Body of pancreas (tissue), 4 donors: ENCODE measurements at regions not wholly inside any gene's neighbourhood (a gene's known extent, or its start where the extent isn't known, plus 50 kb on each side); places are given as distances from the start of the nearest gene placed in this dataset. TPM values are rescaled to one million over a fixed set of nuclear protein-coding genes. Genes with fewer than 3 reads are reported as not detected.

ENCODE experiments used
- ATAC-seq: fragments of 150-250 bp; one replicate; pipeline ENCODE4 v1.9.1; 2016
- DNase-seq, 4 donors: peaks; one replicate each; pipeline ENCODE4 v3.0.0-alpha.2; 2019
- H3K27ac ChIP-seq, 4 donors: fragments of 200-600 bp; sonication (generic); 1 replicate in 3 of 4; 2 replicates in 1 of 4; pipeline versions ENCODE4 v1.5.1 to v1.6.1; 2016 to 2019; ENCODE audit warnings: mild to moderate bottlenecking in 1 of 4, mixed read lengths in 1 of 4, moderate library complexity in 1 of 4
- H3K27me3 ChIP-seq, 2 donors: fragments of 200-600 bp; sonication (generic); one replicate each; pipeline ENCODE4 v1.6.0; 2016; ENCODE audit warnings: mild to moderate bottlenecking in 1 of 2
- H3K36me3 ChIP-seq, 2 donors: fragments of 200-600 bp; sonication (generic); replicated peaks in 1 of 2; 2 replicates each; pipeline ENCODE4 v1.5.1; 2016; ENCODE audit warnings: low read depth in 2 of 2; ENCODE audit not compliant: insufficient read depth in 1 of 2
- H3K4me1 ChIP-seq: fragments of 200-600 bp; sonication (generic); one replicate; pipeline ENCODE4 v1.6.0; 2016
- H3K4me3 ChIP-seq, 2 donors: fragments of 200-600 bp; sonication (generic); 1 replicate in 1 of 2; 2 replicates in 1 of 2; pipeline ENCODE4 v1.5.1; 2016 to 2019
- H3K9me3 ChIP-seq, 3 donors: fragments of 200-600 bp; sonication (generic); 1 replicate in 2 of 3; 2 replicates in 1 of 3; pipeline ENCODE4 v1.5.1; 2016
- POLR2A ChIP-seq, 3 donors: fragments of 450-650 bp; IDR thresholded peaks; one replicate each; pipeline ENCODE4 v1.6.1; 2016; ENCODE audit warnings: antibody characterized with exemption in 3 of 3, mild to moderate bottlenecking in 2 of 3
- WGBS, 2 donors: methylation state at CpG; one replicate each; pipeline ENCODE4 v1.1.5; 2017; 5-methylcytosine and 5-hydroxymethylcytosine counted together
- intact Hi-C: fragments of 100-400 bp; cut with DNase I; formaldehyde crosslinking; loops from one replicate; pipeline ENCODE4 v1.15.1; 2023
- small RNA-seq: library from RNA; depleted of rRNA; stranded (forward); fragments of <200 nt; gene quantifications from one replicate; pipeline ENCODE3, GENCODE V24; 2016
- TF ChIP-seq, protein P1 (sequence below), 7 experiments: fragments of 450-650 bp in 4 of 7; fragments of 200-600 bp in 3 of 7; sonication (generic) in 3 of 7; IDR thresholded peaks; one replicate each; pipeline ENCODE4 v1.5.1; 2016 to 2019; ENCODE audit warnings: antibody characterized with exemption in 7 of 7

DNA sequence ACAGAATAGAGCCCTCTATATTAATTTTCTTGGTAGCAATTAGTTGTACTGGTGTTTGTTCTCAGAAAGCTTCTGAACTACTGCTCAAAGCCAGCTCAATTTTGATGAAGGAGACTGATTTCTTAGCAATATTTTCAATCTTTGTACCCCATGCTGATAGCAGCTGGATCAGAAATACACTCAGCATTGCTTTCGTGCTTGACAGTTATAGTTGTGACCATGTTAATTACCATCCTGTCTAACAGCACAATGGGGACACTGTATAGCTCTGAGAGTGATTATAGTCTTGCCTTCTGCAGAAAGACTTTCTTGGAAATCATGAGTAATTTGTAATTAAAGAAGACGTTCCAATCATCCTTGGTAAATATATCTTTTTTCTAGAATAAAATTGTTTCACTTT is 79.7 kb upstream of the GNPDA2 start:
- intact Hi-C loops: no loop called here
- no peaks in the 10 kb centered on the region for H3K4me1 ChIP-seq
- TF ChIP-seq POLR2A (IDR thresholded peaks at IDR 0.05): no peak
- TF ChIP-seq, protein P1, sequence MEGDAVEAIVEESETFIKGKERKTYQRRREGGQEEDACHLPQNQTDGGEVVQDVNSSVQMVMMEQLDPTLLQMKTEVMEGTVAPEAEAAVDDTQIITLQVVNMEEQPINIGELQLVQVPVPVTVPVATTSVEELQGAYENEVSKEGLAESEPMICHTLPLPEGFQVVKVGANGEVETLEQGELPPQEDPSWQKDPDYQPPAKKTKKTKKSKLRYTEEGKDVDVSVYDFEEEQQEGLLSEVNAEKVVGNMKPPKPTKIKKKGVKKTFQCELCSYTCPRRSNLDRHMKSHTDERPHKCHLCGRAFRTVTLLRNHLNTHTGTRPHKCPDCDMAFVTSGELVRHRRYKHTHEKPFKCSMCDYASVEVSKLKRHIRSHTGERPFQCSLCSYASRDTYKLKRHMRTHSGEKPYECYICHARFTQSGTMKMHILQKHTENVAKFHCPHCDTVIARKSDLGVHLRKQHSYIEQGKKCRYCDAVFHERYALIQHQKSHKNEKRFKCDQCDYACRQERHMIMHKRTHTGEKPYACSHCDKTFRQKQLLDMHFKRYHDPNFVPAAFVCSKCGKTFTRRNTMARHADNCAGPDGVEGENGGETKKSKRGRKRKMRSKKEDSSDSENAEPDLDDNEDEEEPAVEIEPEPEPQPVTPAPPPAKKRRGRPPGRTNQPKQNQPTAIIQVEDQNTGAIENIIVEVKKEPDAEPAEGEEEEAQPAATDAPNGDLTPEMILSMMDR (IDR thresholded peaks at IDR 0.05): no peak
- no peaks in the 10 kb centered on the region for H3K36me3 ChIP-seq
- ATAC-seq (no peak), DNase-seq (no peak)
- H3K27ac ChIP-seq: no peak overlapping the region
- no peak overlapping the region for H3K4me3 ChIP-seq
- no peaks in the 10 kb centered on the region for H3K9me3 ChIP-seq
- 25% methylated on average over 2 of the region's 2 CpGs for WGBS, 2 donors
- H3K27me3 ChIP-seq: no peaks in the 10 kb centered on the region

DNA sequence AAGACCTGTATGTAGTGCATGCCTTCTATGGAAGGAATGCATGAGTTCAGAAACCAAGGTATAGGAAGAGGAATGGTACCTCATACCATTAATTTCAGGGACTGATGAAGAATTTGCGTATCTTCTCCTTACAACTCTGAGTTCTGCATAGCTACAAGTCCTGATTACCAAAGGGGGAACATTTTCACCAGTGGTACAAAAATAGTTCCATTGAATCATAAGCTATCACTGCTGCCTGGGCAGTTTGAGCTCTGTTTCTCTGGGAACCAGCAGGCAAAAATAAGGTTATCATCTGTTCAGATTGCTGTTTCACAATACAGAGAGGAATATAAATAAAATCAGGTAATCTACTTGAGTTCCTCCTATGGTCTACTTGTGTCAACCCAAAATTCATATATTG is 77.9 kb upstream of the GNPDA2 start:
- Histone ChIP-seq H3K4me3 (no peak overlapping the region), H3K36me3 (no peaks in the 10 kb centered on the region), H3K9me3 (no peaks in the 10 kb centered on the region), H3K27me3 (no peaks in the 10 kb centered on the region), H3K27ac (no peak overlapping the region), H3K4me1 (no peaks in the 10 kb centered on the region)
- intact Hi-C loops: no loop called here
- ATAC-seq (no peak), DNase-seq (no peak)
- 60 to 67% methylated on average over 1 of the region's 1 CpG for WGBS, 2 donors
- TF ChIP-seq, protein P1 (IDR thresholded peaks at IDR 0.05): no peak
- TF ChIP-seq POLR2A (IDR thresholded peaks at IDR 0.05): no peak

DNA sequence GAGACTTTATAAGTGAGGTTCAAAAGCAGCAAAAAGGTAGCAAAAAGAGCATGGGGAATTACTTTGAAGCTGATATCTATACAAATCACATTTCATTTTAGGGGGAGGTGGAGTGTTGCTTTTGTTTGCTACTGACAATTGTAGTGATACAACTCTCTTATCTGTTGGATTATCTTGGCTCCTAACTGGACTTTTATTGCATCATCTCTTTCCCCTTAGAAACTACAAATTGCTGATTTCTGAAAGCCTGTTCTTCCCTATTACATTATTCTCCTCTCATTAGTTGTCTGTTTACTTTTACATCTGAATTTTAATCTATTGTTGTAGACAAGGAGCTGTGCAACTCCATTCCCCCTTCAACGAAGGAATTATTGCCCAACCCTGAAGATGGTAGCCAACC is 75.0 kb upstream of the GNPDA2 start:
- intact Hi-C loops: no loop called here
- H3K9me3 ChIP-seq: no peaks in the 10 kb centered on the region
- no peak overlapping the region for H3K4me3 ChIP-seq
- no peaks in the 10 kb centered on the region for H3K27me3 ChIP-seq
- no peak for TF ChIP-seq POLR2A (IDR thresholded peaks at IDR 0.05)
- TF ChIP-seq, protein P1 (IDR thresholded peaks at IDR 0.05): no peak
- WGBS, 2 donors: 26 to 44% methylated on average over 1 of the region's 1 CpG
- no peak for DNase-seq
- no peaks in the 10 kb centered on the region for H3K4me1 ChIP-seq
- no peak overlapping the region for H3K27ac ChIP-seq
- H3K36me3 ChIP-seq: no peaks in the 10 kb centered on the region
- no peak for ATAC-seq

DNA sequence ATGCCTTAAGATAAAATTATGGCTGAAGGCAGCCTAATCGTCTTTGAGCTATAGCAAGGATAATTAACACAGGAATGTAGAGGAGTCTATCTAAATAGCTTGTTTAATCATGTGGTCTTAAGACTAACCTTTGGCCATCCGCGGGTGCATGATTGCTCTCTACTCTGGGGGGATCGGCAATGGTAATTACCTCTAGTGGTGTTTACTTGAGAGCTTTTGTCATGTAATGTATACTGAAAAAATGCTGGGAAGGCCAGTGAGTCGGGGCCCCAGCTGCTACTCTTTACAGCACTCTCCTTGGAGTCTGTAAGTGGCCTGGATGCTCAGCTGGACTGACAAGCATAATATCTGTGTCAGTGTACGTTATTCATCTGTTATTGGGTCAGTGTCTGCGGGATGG is 65.5 kb upstream of the GNPDA2 start:
- intact Hi-C loops: no loop called here
- Histone ChIP-seq H3K4me1 (no peaks in the 10 kb centered on the region), H3K4me3 (no peak overlapping the region), H3K27ac (no peak overlapping the region), H3K27me3 (no peaks in the 10 kb centered on the region), H3K9me3 (no peaks in the 10 kb centered on the region), H3K36me3 (no peaks in the 10 kb centered on the region)
- TF ChIP-seq, protein P1 (IDR thresholded peaks at IDR 0.05): no peak
- no peak for TF ChIP-seq POLR2A (IDR thresholded peaks at IDR 0.05)
- DNase-seq (no peak), ATAC-seq (no peak)
- WGBS, 2 donors: 51 to 52% methylated on average over 7 of the region's 7 CpGs

DNA sequence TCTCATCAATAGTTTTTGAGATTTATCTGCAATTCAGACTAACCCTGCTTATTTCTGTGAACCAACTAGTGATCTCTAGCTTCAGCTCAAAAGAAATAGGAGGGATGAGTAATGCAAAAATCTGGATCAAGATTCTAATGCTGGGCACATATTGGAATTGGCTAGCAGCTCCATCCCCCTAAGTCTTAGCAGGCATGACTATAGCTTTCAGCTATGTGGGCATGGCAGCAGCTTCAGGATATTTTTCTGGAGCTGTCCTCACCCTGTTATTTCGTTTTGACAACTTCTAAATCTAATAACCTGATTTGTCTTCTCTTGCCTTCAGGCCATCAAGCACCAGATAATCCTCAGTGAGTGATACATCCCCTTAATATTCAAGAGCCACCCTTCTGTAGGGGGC is 50.8 kb upstream of the GNPDA2 start:
- no peak overlapping the region for H3K4me3 ChIP-seq
- 11 to 29% methylated on average over 1 of the region's 1 CpG for WGBS, 2 donors
- no peaks in the 10 kb centered on the region for H3K4me1 ChIP-seq
- TF ChIP-seq POLR2A (IDR thresholded peaks at IDR 0.05): no peak
- TF ChIP-seq, protein P1 (IDR thresholded peaks at IDR 0.05): no peak
- no peak for ATAC-seq
- no peaks in the 10 kb centered on the region for H3K9me3 ChIP-seq
- intact Hi-C loops: no loop called here
- DNase-seq: no peak
- no peak overlapping the region for H3K27ac ChIP-seq
- H3K27me3 ChIP-seq: no peaks in the 10 kb centered on the region
- H3K36me3 ChIP-seq: no peaks in the 10 kb centered on the region

Small RNAs in the stretch of these regions (small RNA-seq; reads per million reads assigned to genes)
- gene RNU6-931P: not detected
